HG02623 (cell line): ENCODE measurements at regions not wholly inside any gene's neighbourhood (a gene's known extent, or its start where the extent isn't known, plus 50 kb on each side); places are given as distances from the start of the nearest gene placed in this dataset.
"Not testable (repeated sequence)": the region's sequence is repeated elsewhere in the genome, so short reads cannot be mapped to it uniquely, and the experiment has no call there.

Source experiments
- ATAC-seq: cut with Tn5 transposase; IDR thresholded peaks from one replicate; pipeline ENCODE4 v1.9.1; 2021; ENCODE audit warnings: moderate library complexity; ENCODE audit not compliant: unreplicated experiment

- no peak for ATAC-seq
Measured at GRCh38 chr9:95788021-95788420, 87.5 kb upstream of the ERCC6L2 start.

GRCh38 chr9:95785209-95785608 lies 90.3 kb upstream of the ERCC6L2 start:
- ATAC-seq = no peak

- no peak for ATAC-seq
Measured at GRCh38 chr9:95784318-95784717, 91.2 kb upstream of the ERCC6L2 start.

- ATAC-seq = no peak
Measured at GRCh38 chr9:95783426-95783975, 92.0 kb upstream of the ERCC6L2 start.

- no peak for ATAC-seq
Measured at GRCh38 chr9:95780751-95781150, 94.7 kb upstream of the ERCC6L2 start.

GRCh38 chr9:95780121-95780520 lies 95.4 kb upstream of the ERCC6L2 start:
- ATAC-seq = no peak

- not testable (repeated sequence) for ATAC-seq
Measured at GRCh38 chr9:95779597-95779996, 95.9 kb upstream of the ERCC6L2 start.

GRCh38 chr9:95778957-95779356 lies 96.5 kb upstream of the ERCC6L2 start:
- no peak for ATAC-seq

- ATAC-seq = no peak
Measured at GRCh38 chr9:95777136-95777535, 98.4 kb upstream of the ERCC6L2 start.

- no peak for ATAC-seq
Measured at GRCh38 chr9:95776176-95776575, 99.3 kb upstream of the ERCC6L2 start.

GRCh38 chr9:95775191-95775590 lies 100.3 kb upstream of the ERCC6L2 start:
- ATAC-seq = no peak

- no peak for ATAC-seq
Measured at GRCh38 chr9:95773053-95773418, 102.5 kb upstream of the ERCC6L2 start.

- ATAC-seq = no peak
Measured at GRCh38 chr9:95772320-95773052, 103.0 kb upstream of the ERCC6L2 start.

- ATAC-seq = no peak
Measured at GRCh38 chr9:95771556-95772246, 103.8 kb upstream of the ERCC6L2 start.

- ATAC-seq = no peak
Measured at GRCh38 chr9:95770653-95771131, 104.8 kb upstream of the ERCC6L2 start.

- ATAC-seq = no peak
Measured at GRCh38 chr9:95769909-95770433, 105.5 kb upstream of the ERCC6L2 start.

GRCh38 chr9:95769473-95769872 lies 106.0 kb upstream of the ERCC6L2 start:
- no peak for ATAC-seq

- ATAC-seq = no peak
Measured at GRCh38 chr9:95766906-95767305, 108.6 kb upstream of the ERCC6L2 start.

- no peak for ATAC-seq
Measured at GRCh38 chr9:95764533-95765319, 110.8 kb upstream of the ERCC6L2 start.

GRCh38 chr9:95763983-95764382 lies 111.5 kb upstream of the ERCC6L2 start:
- no peak for ATAC-seq

- no peak for ATAC-seq
Measured at GRCh38 chr9:95763006-95763405, 112.5 kb upstream of the ERCC6L2 start.
